ENCODE measurements at regions not wholly inside any gene's neighbourhood (a gene's known extent, or its start where the extent isn't known, plus 50 kb on each side); places are given as distances from the start of the nearest gene placed in this dataset.
"Not testable (repeated sequence)": the region's sequence is repeated elsewhere in the genome, so short reads cannot be mapped to it uniquely, and the experiment has no call there.

DNA sequence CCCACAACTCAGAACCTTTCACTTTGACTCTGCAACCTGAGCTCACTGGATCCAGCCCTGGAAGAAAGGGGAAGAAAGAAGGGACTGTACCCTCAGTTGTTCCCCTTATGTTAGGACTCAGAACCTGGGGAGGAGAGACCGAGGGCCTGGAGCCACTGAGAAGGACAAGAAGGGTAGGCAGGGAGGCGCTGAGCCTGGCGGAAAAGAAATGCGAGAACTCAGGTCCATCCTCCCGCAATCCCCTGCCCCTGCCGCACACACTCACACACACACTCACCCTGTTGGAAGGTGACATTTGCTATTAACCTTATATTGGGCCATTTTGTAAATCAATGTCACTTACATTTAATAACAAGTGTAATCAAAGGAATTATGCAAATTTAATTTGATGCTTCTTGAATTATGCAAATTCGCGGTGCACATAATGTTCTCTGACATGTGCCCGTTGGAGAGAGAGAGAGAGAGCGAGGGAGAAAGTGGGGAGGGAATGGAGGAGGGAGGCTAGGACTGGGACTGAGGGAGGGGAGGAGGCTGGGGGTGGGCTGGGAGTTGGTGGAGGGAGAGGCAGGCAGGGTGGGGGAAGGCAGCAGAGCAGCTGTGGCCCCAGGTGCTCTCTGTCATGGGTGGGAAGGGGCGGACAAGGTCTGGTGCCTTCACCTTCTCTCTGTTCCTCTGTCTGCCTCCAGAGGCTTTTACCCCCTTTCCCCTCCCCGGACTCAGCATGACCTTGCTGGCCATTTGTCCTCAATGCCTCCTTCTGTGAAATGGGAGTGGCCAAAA, 99.6 kb upstream of the PAX2 start:
- WGBS, 2 donors = 33 to 63% methylated on average over 12 of the region's 12 CpGs
- no peak for DNase-seq
- peaks cover 0 to 80% (median 8%) of the 10 kb centered on the region in 3 donors for H3K27me3 ChIP-seq

DNA sequence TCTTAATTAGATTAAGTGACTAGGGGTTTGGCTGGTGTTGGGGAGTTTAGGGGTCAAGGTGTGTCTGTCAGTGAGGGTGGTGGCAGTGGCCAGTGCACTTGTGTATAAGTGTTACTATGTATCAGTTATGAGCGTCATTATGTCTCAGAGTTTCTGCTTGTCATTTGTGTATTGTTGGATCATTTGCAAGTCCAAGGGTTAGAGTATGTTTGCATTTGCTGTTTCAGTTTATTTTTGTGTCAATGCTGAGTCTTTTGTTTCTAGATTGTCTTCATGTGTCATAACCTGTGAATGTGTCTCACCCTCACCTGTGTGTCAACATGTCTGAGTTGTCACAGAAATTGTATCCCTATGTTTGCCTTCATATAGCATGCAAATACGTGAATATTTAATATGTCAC, 97.5 kb upstream of the PAX2 start:
- Histone ChIP-seq H3K36me3 (no peaks in the 10 kb centered on the region), H3K4me1 (no peaks in the 10 kb centered on the region), H3K9me3 (no peaks in the 10 kb centered on the region), H3K27ac (no peak overlapping the region), H3K4me3 (no peak overlapping the region), H3K27me3 (peaks cover 3 to 73% (median 23%) of the 10 kb centered on the region in 3 donors)
- DNase-seq = no peak
- intact Hi-C loops (cut with DNase I) = no loop called here
- TF ChIP-seq POLR2AphosphoS5 (IDR thresholded peaks at IDR 0.05) (no peak), EP300 (IDR thresholded peaks at IDR 0.05) (no peak), POLR2A (IDR thresholded peaks at IDR 0.05) (no peak)
- TF ChIP-seq, protein P1, sequence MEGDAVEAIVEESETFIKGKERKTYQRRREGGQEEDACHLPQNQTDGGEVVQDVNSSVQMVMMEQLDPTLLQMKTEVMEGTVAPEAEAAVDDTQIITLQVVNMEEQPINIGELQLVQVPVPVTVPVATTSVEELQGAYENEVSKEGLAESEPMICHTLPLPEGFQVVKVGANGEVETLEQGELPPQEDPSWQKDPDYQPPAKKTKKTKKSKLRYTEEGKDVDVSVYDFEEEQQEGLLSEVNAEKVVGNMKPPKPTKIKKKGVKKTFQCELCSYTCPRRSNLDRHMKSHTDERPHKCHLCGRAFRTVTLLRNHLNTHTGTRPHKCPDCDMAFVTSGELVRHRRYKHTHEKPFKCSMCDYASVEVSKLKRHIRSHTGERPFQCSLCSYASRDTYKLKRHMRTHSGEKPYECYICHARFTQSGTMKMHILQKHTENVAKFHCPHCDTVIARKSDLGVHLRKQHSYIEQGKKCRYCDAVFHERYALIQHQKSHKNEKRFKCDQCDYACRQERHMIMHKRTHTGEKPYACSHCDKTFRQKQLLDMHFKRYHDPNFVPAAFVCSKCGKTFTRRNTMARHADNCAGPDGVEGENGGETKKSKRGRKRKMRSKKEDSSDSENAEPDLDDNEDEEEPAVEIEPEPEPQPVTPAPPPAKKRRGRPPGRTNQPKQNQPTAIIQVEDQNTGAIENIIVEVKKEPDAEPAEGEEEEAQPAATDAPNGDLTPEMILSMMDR (IDR thresholded peaks at IDR 0.05) = no peak
- WGBS, 2 donors = 14 to 67% methylated on average over 2 of the region's 2 CpGs

More for the DNA sequence above, 99.6 kb upstream of the PAX2 start:
- TF ChIP-seq EP300 (IDR thresholded peaks at IDR 0.05) = no peak
- TF ChIP-seq, protein P1 (IDR thresholded peaks at IDR 0.05) = no peak
- TF ChIP-seq POLR2A (IDR thresholded peaks at IDR 0.05) = no peak
- TF ChIP-seq POLR2AphosphoS5 (IDR thresholded peaks at IDR 0.05) = no peak
- intact Hi-C loops (cut with DNase I) = no loop called here
- H3K36me3 ChIP-seq = no peaks in the 10 kb centered on the region
- no peak overlapping the region for H3K27ac ChIP-seq
- H3K4me1 ChIP-seq = no peaks in the 10 kb centered on the region
- no peak overlapping the region for H3K4me3 ChIP-seq
- no peaks in the 10 kb centered on the region for H3K9me3 ChIP-seq

DNA sequence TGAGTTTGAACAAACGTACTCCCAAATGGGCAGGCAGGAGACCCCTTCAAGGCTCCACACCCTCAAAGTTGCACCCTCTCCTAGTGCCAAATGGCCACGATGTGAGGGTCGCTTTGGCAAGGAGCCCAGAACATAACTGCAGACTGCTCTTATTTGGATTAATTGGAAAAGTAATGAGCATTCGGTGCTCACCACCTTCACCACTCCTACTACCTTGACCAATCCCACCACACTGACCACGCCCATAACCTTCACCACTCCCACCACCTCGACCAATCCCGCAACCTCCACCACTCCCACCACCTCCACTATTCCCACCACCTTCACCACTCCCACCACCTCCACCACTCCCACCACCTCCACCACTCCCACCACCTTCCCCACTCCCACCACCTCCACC, 94.7 kb upstream of the PAX2 start:
- DNase-seq = no peak
- Histone ChIP-seq H3K36me3 (no peaks in the 10 kb centered on the region), H3K27ac (no peak overlapping the region), H3K9me3 (no peaks in the 10 kb centered on the region), H3K27me3 (peaks cover 25 to 79% (median 51%) of the 10 kb centered on the region in 3 donors), H3K4me1 (peaks cover 0 to 22% (median 19%) of the 10 kb centered on the region in 4 donors), H3K4me3 (no peak overlapping the region)
- intact Hi-C loops (cut with DNase I) = no loop called here
- 83 to 88% methylated on average over 7 of the region's 7 CpGs for WGBS, 2 donors
- TF ChIP-seq POLR2A (IDR thresholded peaks at IDR 0.05) = no peak
- TF ChIP-seq EP300 (IDR thresholded peaks at IDR 0.05) = no peak

- H3K27me3 ChIP-seq = peaks cover 29 to 79% (median 55%) of the 10 kb centered on the region in 3 donors
- H3K4me3 ChIP-seq; H3K27ac ChIP-seq; DNase-seq; intact Hi-C loops (cut with DNase I); H3K36me3 ChIP-seq; H3K9me3 ChIP-seq: not testable (repeated sequence)
- H3K4me1 ChIP-seq = peaks cover 0 to 26% (median 23%) of the 10 kb centered on the region in 4 donors
- 95 to 98% methylated on average over 3 of the region's 3 CpGs for WGBS, 2 donors
Measured at GRCh38 chr10:100651099-100651498, 94.3 kb upstream of the PAX2 start.

- intact Hi-C loops (cut with DNase I) = no loop called here
- Histone ChIP-seq H3K27ac (no peak overlapping the region), H3K27me3 (peaks cover 37 to 79% (median 63%) of the 10 kb centered on the region in 3 donors), H3K36me3 (no peaks in the 10 kb centered on the region), H3K4me1 (peaks cover 0 to 34% (median 31%) of the 10 kb centered on the region in 4 donors), H3K9me3 (no peaks in the 10 kb centered on the region), H3K4me3 (no peak overlapping the region)
- WGBS, 2 donors = 88 to 89% methylated on average over 5 to 6 of the region's 6 CpGs
- TF ChIP-seq EP300 (IDR thresholded peaks at IDR 0.05) (no peak), POLR2A (IDR thresholded peaks at IDR 0.05) (no peak), POLR2AphosphoS5 (IDR thresholded peaks at IDR 0.05) (no peak)
- DNase-seq = no peak
Measured at GRCh38 chr10:100651916-100652315, 93.5 kb upstream of the PAX2 start.

DNA sequence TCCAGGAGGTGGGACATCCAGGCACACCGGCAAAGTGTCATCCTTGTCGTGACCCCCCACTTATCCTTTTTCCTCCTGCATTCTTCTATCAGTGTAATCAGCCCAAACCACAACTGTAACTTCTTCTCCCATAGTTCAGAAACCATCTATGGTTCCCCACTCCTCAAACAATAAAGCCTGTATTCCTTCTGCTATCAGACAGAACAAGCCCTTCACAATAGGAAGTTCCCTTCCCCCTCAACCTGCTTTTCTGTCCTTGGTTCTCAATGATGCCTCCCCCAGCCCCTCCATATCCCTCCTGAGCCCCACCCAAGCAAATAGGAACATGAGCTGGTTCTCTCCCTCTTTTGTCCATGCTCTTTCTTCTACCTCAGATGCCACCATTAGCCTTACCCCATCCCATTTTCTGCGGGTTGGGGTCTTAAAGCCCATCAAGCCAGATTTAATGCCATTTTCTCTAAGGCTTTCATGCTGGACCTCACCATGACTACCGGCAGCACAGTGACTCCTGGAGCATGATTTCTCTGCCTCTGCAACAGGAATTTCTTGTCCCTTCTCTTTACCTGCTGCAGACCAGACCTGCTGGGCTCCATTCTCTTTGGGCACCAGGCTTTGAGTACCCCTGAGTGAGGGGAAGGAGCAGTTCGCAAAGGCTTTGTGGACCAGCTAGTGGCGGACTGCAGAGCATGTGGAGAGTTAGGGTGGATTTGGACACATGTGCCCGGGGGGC, 92.8 kb upstream of the PAX2 start:
- peaks cover 0 to 34% (median 32%) of the 10 kb centered on the region in 4 donors for H3K4me1 ChIP-seq
- intact Hi-C loops (cut with DNase I) = no loop called here
- peaks cover 40 to 79% (median 69%) of the 10 kb centered on the region in 3 donors for H3K27me3 ChIP-seq
- TF ChIP-seq, protein P1 (IDR thresholded peaks at IDR 0.05) = no peak
- TF ChIP-seq EP300 (IDR thresholded peaks at IDR 0.05) (no peak), POLR2AphosphoS5 (IDR thresholded peaks at IDR 0.05) (no peak), POLR2A (IDR thresholded peaks at IDR 0.05) (no peak)
- no peak overlapping the region for H3K27ac ChIP-seq
- H3K36me3 ChIP-seq = no peaks in the 10 kb centered on the region
- H3K4me3 ChIP-seq = no peak overlapping the region
- DNase-seq = no peak
- no peaks in the 10 kb centered on the region for H3K9me3 ChIP-seq
- WGBS, 2 donors = 52 to 60% methylated on average over 7 of the region's 7 CpGs
